HEK293 (cell line): ENCODE measurements at regions not wholly inside any gene's neighbourhood (a gene's known extent, or its start where the extent isn't known, plus 50 kb on each side); places are given as distances from the start of the nearest gene placed in this dataset.

ENCODE experiments used
- CTCF ChIA-PET: fragments of 350-600 bp; formaldehyde crosslinking; extraction: SDS; loops from one replicate; lab custom pipeline; 2021; ENCODE audit warnings: antibody characterized with exemption; lab: Yijun Ruan, JAX
- POLR2A ChIA-PET: fragments of 300-600 bp; formaldehyde crosslinking; extraction: SDS; loops from one replicate; lab custom pipeline; 2020; ENCODE audit warnings: antibody characterized with exemption, inconsistent platforms; lab: Yijun Ruan, JAX
- H3K27ac ChIP-seq: fragments of 200-500 bp; sonication (Bioruptor generic); 2 replicates; pipeline ENCODE4 v1.5.1; 2014; ENCODE audit warnings: low read depth, low read length, control low read depth, inconsistent platforms; ENCODE audit errors: extremely low read depth
- H3K36me3 ChIP-seq, 2 experiments: fragments of 200-500 bp in 1 of 2; sonication (Bioruptor generic) in 1 of 2; 1 replicate in 1 of 2; 2 replicates in 1 of 2; pipeline ENCODE4 v1.5.1; 2014 to 2017; ENCODE audit warnings: inconsistent platforms in 2 of 2, low read length in 2 of 2; ENCODE audit not compliant: control insufficient read depth in 2 of 2, insufficient read depth in 1 of 2
- H3K4me1 ChIP-seq: fragments of 200-500 bp; sonication (Bioruptor generic); 2 replicates; pipeline ENCODE4 v1.5.1; 2014; ENCODE audit warnings: mild to moderate bottlenecking, low read length, inconsistent platforms; ENCODE audit not compliant: control insufficient read depth, insufficient read depth
- H3K4me3 ChIP-seq: 2 replicates; pipeline ENCODE4 v1.5.1; 2011; ENCODE audit warnings: low read depth, mild to moderate bottlenecking, control low read depth, low read length, moderate library complexity
- H3K9me3 ChIP-seq: fragments of 200-500 bp; sonication (Bioruptor generic); 2 replicates; pipeline ENCODE4 v1.5.1; 2014; ENCODE audit warnings: low read depth, low read length, inconsistent platforms; ENCODE audit not compliant: control insufficient read depth, insufficient read depth
- GLIS1 ChIP-seq: fragments of 450-650 bp; formaldehyde crosslinking; IDR thresholded peaks from 2 replicates; pipeline ENCODE4 v1.5.1; 2016; ENCODE audit warnings: missing biosample characterization, missing genetic modification characterization
- HIC1 ChIP-seq: fragments of 450-650 bp; formaldehyde crosslinking; IDR thresholded peaks from 2 replicates; pipeline ENCODE4 v1.5.1; 2016; ENCODE audit warnings: missing biosample characterization, missing genetic modification characterization
- HOXA7 ChIP-seq: sonication (generic); formaldehyde crosslinking; IDR thresholded peaks from 2 replicates; pipeline ENCODE4 v1.8.1; 2022; ENCODE audit warnings: missing genetic modification reagents, borderline replicate concordance
- MZF1 ChIP-seq: fragments of 450-650 bp; formaldehyde crosslinking; IDR thresholded peaks from 2 replicates; pipeline ENCODE4 v1.5.1; 2017; ENCODE audit warnings: missing biosample characterization, missing genetic modification characterization, borderline replicate concordance
- REPIN1 ChIP-seq: fragments of 450-650 bp; formaldehyde crosslinking; IDR thresholded peaks from 2 replicates; pipeline ENCODE4 v1.5.1; 2017; ENCODE audit warnings: missing biosample characterization, missing genetic modification characterization, low read depth
- REST ChIP-seq: fragments of 450-650 bp; formaldehyde crosslinking; IDR thresholded peaks from 2 replicates; pipeline ENCODE4 v1.5.1; 2016; ENCODE audit warnings: missing biosample characterization, missing genetic modification characterization
- SALL2 ChIP-seq: fragments of 450-650 bp; formaldehyde crosslinking; IDR thresholded peaks from 2 replicates; pipeline ENCODE4 v1.5.0; 2017; ENCODE audit warnings: missing biosample characterization, mild to moderate bottlenecking, missing genetic modification characterization, borderline replicate concordance
- TCF7L2 ChIP-seq: IDR thresholded peaks from 2 replicates; pipeline ENCODE4 v1.6.1; 2011; ENCODE audit warnings: low read depth, mild to moderate bottlenecking, inconsistent platforms, low read length, moderate library complexity, borderline replicate concordance
- TSHZ1 ChIP-seq: fragments of 450-650 bp; formaldehyde crosslinking; IDR thresholded peaks from 2 replicates; pipeline ENCODE4 v1.5.1; 2016; ENCODE audit warnings: missing biosample characterization, missing genetic modification characterization, borderline replicate concordance
- ZNF155 ChIP-seq: fragments of 450-650 bp; formaldehyde crosslinking; IDR thresholded peaks from 2 replicates; pipeline ENCODE4 v1.5.1; 2016; ENCODE audit warnings: missing biosample characterization, missing genetic modification characterization
- ZNF157 ChIP-seq: fragments of 450-650 bp; formaldehyde crosslinking; IDR thresholded peaks from 2 replicates; pipeline ENCODE4 v1.5.1; 2016; ENCODE audit warnings: missing biosample characterization, missing genetic modification characterization
- ZNF174 ChIP-seq: fragments of 450-650 bp; formaldehyde crosslinking; IDR thresholded peaks from 2 replicates; pipeline ENCODE4 v1.5.0; 2017; ENCODE audit warnings: missing biosample characterization, mild to moderate bottlenecking, missing genetic modification characterization
- ZNF292 ChIP-seq: fragments of 450-650 bp; formaldehyde crosslinking; IDR thresholded peaks from 2 replicates; pipeline ENCODE4 v1.5.1; 2016; ENCODE audit warnings: low read depth, missing biosample characterization, missing genetic modification characterization, borderline replicate concordance
- ZNF311 ChIP-seq: fragments of 450-650 bp; formaldehyde crosslinking; IDR thresholded peaks from 2 replicates; pipeline ENCODE4 v1.5.1; 2017; ENCODE audit warnings: missing biosample characterization, missing genetic modification characterization, borderline replicate concordance
- ZNF362 ChIP-seq: fragments of 450-650 bp; formaldehyde crosslinking; IDR thresholded peaks from 2 replicates; pipeline ENCODE4 v1.5.1; 2016; ENCODE audit warnings: missing biosample characterization, missing genetic modification characterization
- ZNF416 ChIP-seq: fragments of 450-650 bp; formaldehyde crosslinking; IDR thresholded peaks from 2 replicates; pipeline ENCODE4 v1.5.1; 2016; ENCODE audit warnings: missing biosample characterization, missing genetic modification characterization
- ZNF510 ChIP-seq: fragments of 450-650 bp; formaldehyde crosslinking; IDR thresholded peaks from 2 replicates; pipeline ENCODE4 v1.5.1; 2018; ENCODE audit warnings: mild to moderate bottlenecking, missing genetic modification characterization, missing biosample characterization; ENCODE audit not compliant: insufficient replicate concordance
- ZNF561 ChIP-seq: fragments of 450-650 bp; IDR thresholded peaks from 2 replicates; pipeline ENCODE4 v1.5.1; 2018; ENCODE audit warnings: missing biosample characterization, missing genetic modification characterization, borderline replicate concordance
- ZNF623 ChIP-seq: fragments of 450-650 bp; formaldehyde crosslinking; IDR thresholded peaks from 2 replicates; pipeline ENCODE4 v1.5.1; 2016; ENCODE audit warnings: missing biosample characterization, missing genetic modification characterization
- ZNF658 ChIP-seq: fragments of 450-650 bp; formaldehyde crosslinking; IDR thresholded peaks from 2 replicates; pipeline ENCODE4; 2016; ENCODE audit warnings: missing biosample characterization, missing genetic modification characterization
- ZNF777 ChIP-seq: fragments of 450-650 bp; formaldehyde crosslinking; IDR thresholded peaks from 2 replicates; pipeline ENCODE4 v1.5.1; 2017; ENCODE audit warnings: missing biosample characterization, missing genetic modification characterization, borderline replicate concordance
- ZNF791 ChIP-seq: fragments of 450-650 bp; formaldehyde crosslinking; IDR thresholded peaks from 2 replicates; pipeline ENCODE4 v1.5.1; 2016; ENCODE audit warnings: missing biosample characterization, missing genetic modification characterization
- ZSCAN16 ChIP-seq: fragments of 450-650 bp; formaldehyde crosslinking; IDR thresholded peaks from 2 replicates; pipeline ENCODE4 v1.5.1; 2016; ENCODE audit warnings: missing biosample characterization, missing genetic modification characterization
- ZSCAN5A ChIP-seq: fragments of 450-650 bp; formaldehyde crosslinking; IDR thresholded peaks from 2 replicates; pipeline ENCODE4 v1.5.1; 2016; ENCODE audit warnings: missing biosample characterization, missing genetic modification characterization

GRCh38 chr9:110140276-110140675 is 67.7 kb downstream of the C9orf152 start (continued):
- TF ChIP-seq REST (tag by site-specific recombination): no peak
- no peak for TF ChIP-seq ZNF777 (tag by site-specific recombination)
- no peak for TF ChIP-seq HOXA7 (CRISPR knock-in tag)
- TF ChIP-seq ZNF561 (tag by site-specific recombination): no peak
- TF ChIP-seq ZNF155 (tag by site-specific recombination): no peak
- TF ChIP-seq REPIN1 (tag by site-specific recombination): no peak
- TF ChIP-seq HIC1 (tag by site-specific recombination): no peak
- no peak for TF ChIP-seq ZNF311
- TF ChIP-seq ZNF157: no peak
- TF ChIP-seq ZSCAN5A (tag by site-specific recombination): no peak
- TF ChIP-seq TCF7L2: no peak
- TF ChIP-seq ZNF658 (tag by site-specific recombination): no peak

- Histone ChIP-seq H3K36me3 (peaks cover 0 to 21% of the 10 kb centered on the region in 2 experiments; a peak in 1 of 3 replicates), H3K27ac (no peak overlapping the region), H3K4me3 (no peak overlapping the region), H3K9me3 (no peaks in the 10 kb centered on the region), H3K4me1 (no peaks in the 10 kb centered on the region)
- CTCF ChIA-PET: interaction anchor here (0.6 to 1.6 kb wide), 2 partner anchors 83 to 1269 kb away, joined by 3 to 10 read pairs; no protein-coding TSS in a partner anchor
- POLR2A ChIA-PET: no interaction called here
- TF ChIP-seq ZNF362 (tag by site-specific recombination): no peak
- no peak for TF ChIP-seq TSHZ1 (tag by site-specific recombination)
- TF ChIP-seq ZNF416: no peak
- no peak for TF ChIP-seq ZSCAN16 (tag by site-specific recombination)
- no peak for TF ChIP-seq MZF1 (tag by site-specific recombination)
- TF ChIP-seq ZNF623 (tag by site-specific recombination): no peak
- no peak for TF ChIP-seq GLIS1
- TF ChIP-seq ZNF174 (tag by site-specific recombination): no peak
- no peak for TF ChIP-seq ZNF791 (tag by site-specific recombination)
- TF ChIP-seq SALL2 (tag by site-specific recombination): no peak
- no peak for TF ChIP-seq ZNF292 (tag by site-specific recombination)
- no peak for TF ChIP-seq ZNF510 (tag by site-specific recombination)
Measured at GRCh38 chr9:110141227-110141793, 66.6 kb downstream of the C9orf152 start.
